ENCODE measurements at regions not wholly inside any gene's neighbourhood (a gene's known extent, or its start where the extent isn't known, plus 50 kb on each side); places are given as distances from the start of the nearest gene placed in this dataset.

GRCh38 chr15:36133742-36134141 is 445.7 kb upstream of the CDIN1 start:
- Mint-ChIP-seq H3K36me3 (ENCODE audit: insufficient read depth, unreplicated experiment) (no peaks in the 10 kb centered on the region), H3K4me3 (ENCODE audit: unreplicated experiment) (no peak overlapping the region), H3K27me3 (ENCODE audit: insufficient read depth, unreplicated experiment) (no peaks in the 10 kb centered on the region), H3K4me1 (ENCODE audit: insufficient read depth, unreplicated experiment) (no peaks in the 10 kb centered on the region), H3K9me3 (ENCODE audit: unreplicated experiment) (peaks cover 3% of the 10 kb centered on the region), H3K27ac (ENCODE audit: low read depth, unreplicated experiment) (no peak overlapping the region)
- intact Hi-C loops (cut with micrococcal nuclease), result no loop called here
- CTCF ChIA-PET, result interaction anchor here (0.7 kb wide), 1 partner anchor 378 kb away, joined by 3 read pairs; no protein-coding TSS in a partner anchor
- BruUV-seq (replicated peaks), result no TSS peak
- POLR2A ChIA-PET, result no interaction called here
- TF ChIP-seq, protein P1, sequence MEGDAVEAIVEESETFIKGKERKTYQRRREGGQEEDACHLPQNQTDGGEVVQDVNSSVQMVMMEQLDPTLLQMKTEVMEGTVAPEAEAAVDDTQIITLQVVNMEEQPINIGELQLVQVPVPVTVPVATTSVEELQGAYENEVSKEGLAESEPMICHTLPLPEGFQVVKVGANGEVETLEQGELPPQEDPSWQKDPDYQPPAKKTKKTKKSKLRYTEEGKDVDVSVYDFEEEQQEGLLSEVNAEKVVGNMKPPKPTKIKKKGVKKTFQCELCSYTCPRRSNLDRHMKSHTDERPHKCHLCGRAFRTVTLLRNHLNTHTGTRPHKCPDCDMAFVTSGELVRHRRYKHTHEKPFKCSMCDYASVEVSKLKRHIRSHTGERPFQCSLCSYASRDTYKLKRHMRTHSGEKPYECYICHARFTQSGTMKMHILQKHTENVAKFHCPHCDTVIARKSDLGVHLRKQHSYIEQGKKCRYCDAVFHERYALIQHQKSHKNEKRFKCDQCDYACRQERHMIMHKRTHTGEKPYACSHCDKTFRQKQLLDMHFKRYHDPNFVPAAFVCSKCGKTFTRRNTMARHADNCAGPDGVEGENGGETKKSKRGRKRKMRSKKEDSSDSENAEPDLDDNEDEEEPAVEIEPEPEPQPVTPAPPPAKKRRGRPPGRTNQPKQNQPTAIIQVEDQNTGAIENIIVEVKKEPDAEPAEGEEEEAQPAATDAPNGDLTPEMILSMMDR (IDR thresholded peaks at IDR 0.05; ENCODE audit: unreplicated experiment), result no peak
- no peak for DNase-seq (ENCODE audit: unreplicated experiment)

DNA sequence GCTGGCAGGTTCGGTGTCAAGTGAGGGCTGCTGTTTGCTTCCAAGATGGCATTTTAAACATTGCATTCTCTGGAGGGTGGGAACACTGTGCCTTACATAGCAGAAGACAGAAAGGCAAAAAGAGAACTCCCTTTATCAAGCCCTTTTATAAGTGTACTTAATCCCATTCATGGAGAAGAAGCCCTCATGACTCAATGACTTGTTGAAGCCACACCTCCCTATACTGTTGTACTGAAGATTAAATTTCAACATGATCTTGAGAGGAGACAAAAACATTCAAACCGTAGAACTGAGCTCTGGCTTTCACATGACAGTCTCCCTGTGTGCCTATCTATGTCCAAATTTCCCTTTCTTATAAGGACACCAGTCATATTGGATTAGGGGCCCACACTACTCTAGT is 443.4 kb upstream of the CDIN1 start:
- TF ChIP-seq, protein P1 (IDR thresholded peaks at IDR 0.05; ENCODE audit: unreplicated experiment), result no peak
- intact Hi-C loops (cut with micrococcal nuclease), result no loop called here
- ChIA-PET POLR2A (interaction anchor here (0.5 kb wide), 1 partner anchor 590 kb away, joined by 3 read pairs; the partner anchor contains the start of gene DPH6), CTCF (interaction anchor here (0.5 kb wide), 1 partner anchor 315 kb away, joined by 4 read pairs; no protein-coding TSS in a partner anchor)
- H3K27me3 Mint-ChIP-seq (ENCODE audit: insufficient read depth, unreplicated experiment), result no peaks in the 10 kb centered on the region
- no peaks in the 10 kb centered on the region for H3K4me1 Mint-ChIP-seq (ENCODE audit: insufficient read depth, unreplicated experiment)
- H3K27ac Mint-ChIP-seq (ENCODE audit: low read depth, unreplicated experiment), result no peak overlapping the region
- no peaks in the 10 kb centered on the region for H3K36me3 Mint-ChIP-seq (ENCODE audit: insufficient read depth, unreplicated experiment)
- no peak for DNase-seq (ENCODE audit: unreplicated experiment)
- peaks cover 11% of the 10 kb centered on the region for H3K9me3 Mint-ChIP-seq (ENCODE audit: unreplicated experiment)
- no peak overlapping the region for H3K4me3 Mint-ChIP-seq (ENCODE audit: unreplicated experiment)
- no TSS peak for BruUV-seq (replicated peaks)

GRCh38 chr15:36152936-36153335 is 426.5 kb upstream of the CDIN1 start:
- intact Hi-C loops (cut with micrococcal nuclease), result no loop called here
- H3K27me3 Mint-ChIP-seq (ENCODE audit: insufficient read depth, unreplicated experiment), result no peaks in the 10 kb centered on the region
- peaks cover 16% of the 10 kb centered on the region for H3K9me3 Mint-ChIP-seq (ENCODE audit: unreplicated experiment)
- H3K36me3 Mint-ChIP-seq (ENCODE audit: insufficient read depth, unreplicated experiment), result no peaks in the 10 kb centered on the region
- BruUV-seq (replicated peaks), result no TSS peak
- no peak for DNase-seq (ENCODE audit: unreplicated experiment)
- no peak overlapping the region for H3K4me3 Mint-ChIP-seq (ENCODE audit: unreplicated experiment)
- ChIA-PET CTCF (no interaction called here), POLR2A (no interaction called here)
- no peak overlapping the region for H3K27ac Mint-ChIP-seq (ENCODE audit: low read depth, unreplicated experiment)
- no peaks in the 10 kb centered on the region for H3K4me1 Mint-ChIP-seq (ENCODE audit: insufficient read depth, unreplicated experiment)
- TF ChIP-seq, protein P1 (IDR thresholded peaks at IDR 0.05; ENCODE audit: unreplicated experiment), result no peak

GRCh38 chr15:36156879-36157427 is 422.5 kb upstream of the CDIN1 start:
- no peaks in the 10 kb centered on the region for H3K27me3 Mint-ChIP-seq (ENCODE audit: insufficient read depth, unreplicated experiment)
- peak; percentile 47 for DNase-seq (ENCODE audit: unreplicated experiment)
- intact Hi-C loops (cut with micrococcal nuclease), result no loop called here
- ChIA-PET POLR2A (interaction anchor here (0.6 kb wide), 1 partner anchor 285 kb away, joined by 3 read pairs; no protein-coding TSS in a partner anchor), CTCF (interaction anchor here (0.8 kb wide), 1 partner anchor 10 kb away, joined by 3 read pairs; no protein-coding TSS in a partner anchor)
- BruUV-seq (replicated peaks), result no TSS peak
- H3K9me3 Mint-ChIP-seq (ENCODE audit: unreplicated experiment), result peaks cover 24% of the 10 kb centered on the region
- no peaks in the 10 kb centered on the region for H3K4me1 Mint-ChIP-seq (ENCODE audit: insufficient read depth, unreplicated experiment)
- H3K27ac Mint-ChIP-seq (ENCODE audit: low read depth, unreplicated experiment), result no peak overlapping the region
- H3K4me3 Mint-ChIP-seq (ENCODE audit: unreplicated experiment), result no peak overlapping the region
- TF ChIP-seq, protein P1 (IDR thresholded peaks at IDR 0.05; ENCODE audit: unreplicated experiment), result no peak
- H3K36me3 Mint-ChIP-seq (ENCODE audit: insufficient read depth, unreplicated experiment), result no peaks in the 10 kb centered on the region

All from MCF 10A (cell line).